ACC112 (cell line): ENCODE measurements at regions not wholly inside any gene's neighbourhood (a gene's known extent, or its start where the extent isn't known, plus 50 kb on each side); places are given as distances from the start of the nearest gene placed in this dataset.

Source experiments
- H2AFZ ChIP-seq: fragments of 200-600 bp; sonication (generic); one replicate; pipeline ENCODE4 v1.6.0; 2017; ENCODE audit warnings: antibody characterized with exemption, low read length; ENCODE audit not compliant: unreplicated experiment
- H3K27ac ChIP-seq: fragments of 200-600 bp; sonication (generic); 2 replicates; pipeline ENCODE4 v1.5.1; 2014; ENCODE audit warnings: low read depth, mild to moderate bottlenecking, antibody characterized with exemption, low read length, moderate library complexity
- H3K27me3 ChIP-seq: fragments of 200-600 bp; sonication (generic); 2 replicates; pipeline ENCODE4 v1.6.1; 2014; ENCODE audit warnings: mild to moderate bottlenecking, antibody characterized with exemption, low read length, moderate library complexity, mixed read lengths; ENCODE audit not compliant: insufficient read depth
- H3K36me3 ChIP-seq: fragments of 200-600 bp; sonication (generic); 2 replicates; pipeline ENCODE4 v1.6.1; 2016; ENCODE audit warnings: mild to moderate bottlenecking, antibody characterized with exemption, low read length, moderate library complexity, mixed read lengths; ENCODE audit not compliant: insufficient read depth
- H3K4me1 ChIP-seq: fragments of 200-600 bp; sonication (generic); one replicate; pipeline ENCODE4 v1.6.1; 2016; ENCODE audit warnings: low read length, mixed read lengths; ENCODE audit not compliant: insufficient read depth, unreplicated experiment, control insufficient read depth
- H3K4me3 ChIP-seq: fragments of 200-600 bp; sonication (generic); 2 replicates; pipeline ENCODE4 v1.5.1; 2014; ENCODE audit warnings: mild to moderate bottlenecking, low read depth, low read length
- H3K79me2 ChIP-seq: fragments of 200-600 bp; sonication (generic); one replicate; pipeline ENCODE4 v1.6.0; 2016; ENCODE audit warnings: low read length; ENCODE audit not compliant: control insufficient read depth, unreplicated experiment, insufficient read depth

DNA sequence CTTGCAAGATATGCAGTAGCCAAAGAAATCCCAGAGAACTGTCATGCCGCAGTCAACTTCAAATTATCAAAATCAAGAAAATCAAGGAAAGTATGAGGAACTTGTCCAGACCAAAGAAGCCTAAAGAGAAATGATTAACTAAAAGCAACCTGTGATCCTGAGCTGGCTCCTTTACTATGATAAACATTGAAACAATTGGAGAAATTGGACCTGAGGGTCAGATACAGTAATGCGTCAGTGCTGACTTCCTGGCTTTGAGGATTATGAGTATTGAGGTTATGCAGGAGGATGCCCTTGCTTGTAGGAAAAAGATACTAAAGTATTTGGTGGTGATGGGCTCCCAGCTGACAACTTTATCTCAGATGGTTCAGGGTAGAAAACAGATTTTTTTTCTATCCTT, 324.7 kb upstream of the AKR1E2 start:
- Histone ChIP-seq H2AFZ (no peak overlapping the region), H3K27me3 (no peaks in the 10 kb centered on the region), H3K4me3 (no peak overlapping the region)

DNA sequence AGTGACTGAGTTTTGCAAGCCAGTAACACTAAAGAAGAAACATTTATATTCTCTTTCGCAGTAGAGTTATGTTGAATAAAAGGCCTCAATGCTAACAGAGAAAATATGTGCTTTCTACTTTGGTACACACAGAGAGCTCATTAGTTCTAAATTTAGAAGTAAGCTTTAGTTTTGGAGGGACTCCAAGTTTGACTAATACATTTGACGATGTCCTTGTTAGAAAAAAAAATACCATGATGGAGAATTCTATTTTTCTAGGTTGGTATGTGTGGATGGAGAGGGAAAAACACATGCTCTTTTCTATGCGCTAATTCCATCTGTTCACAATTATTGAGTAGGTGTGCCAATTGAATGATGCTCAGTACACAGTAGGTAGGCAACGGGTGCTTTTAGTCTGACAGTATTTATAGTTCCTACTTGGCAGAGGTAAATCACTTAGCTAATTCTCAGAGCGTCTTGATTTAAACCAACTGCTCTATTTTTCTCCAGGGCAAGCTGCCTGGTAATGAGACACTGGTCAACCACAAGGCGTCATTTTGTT, 327.2 kb upstream of the AKR1E2 start:
- H3K4me3 ChIP-seq: no peak overlapping the region; the same call in 1 of the 2 replicates
- no peaks in the 10 kb centered on the region for H3K27me3 ChIP-seq
- H3K36me3 ChIP-seq: no peaks in the 10 kb centered on the region
- peak overlapping the region; percentile 66 for H2AFZ ChIP-seq
- H3K4me1 ChIP-seq: peaks cover 13% of the 10 kb centered on the region
- peak overlapping the region; percentile 70 for H3K27ac ChIP-seq
- H3K79me2 ChIP-seq: no peaks in the 10 kb centered on the region

More for the DNA sequence above, 324.7 kb upstream of the AKR1E2 start:
- Histone ChIP-seq H3K4me1 (peaks cover 17% of the 10 kb centered on the region), H3K79me2 (no peaks in the 10 kb centered on the region), H3K36me3 (no peaks in the 10 kb centered on the region), H3K27ac (no peak overlapping the region)

GRCh38 chr10:4494551-4494950, 331.5 kb upstream of the AKR1E2 start:
- H3K36me3 ChIP-seq: no peaks in the 10 kb centered on the region
- H2AFZ ChIP-seq: no peak overlapping the region
- peaks cover 13% of the 10 kb centered on the region for H3K4me1 ChIP-seq
- H3K27me3 ChIP-seq: no peaks in the 10 kb centered on the region
- no peak overlapping the region for H3K27ac ChIP-seq
- no peaks in the 10 kb centered on the region for H3K79me2 ChIP-seq
- no peak overlapping the region for H3K4me3 ChIP-seq

DNA sequence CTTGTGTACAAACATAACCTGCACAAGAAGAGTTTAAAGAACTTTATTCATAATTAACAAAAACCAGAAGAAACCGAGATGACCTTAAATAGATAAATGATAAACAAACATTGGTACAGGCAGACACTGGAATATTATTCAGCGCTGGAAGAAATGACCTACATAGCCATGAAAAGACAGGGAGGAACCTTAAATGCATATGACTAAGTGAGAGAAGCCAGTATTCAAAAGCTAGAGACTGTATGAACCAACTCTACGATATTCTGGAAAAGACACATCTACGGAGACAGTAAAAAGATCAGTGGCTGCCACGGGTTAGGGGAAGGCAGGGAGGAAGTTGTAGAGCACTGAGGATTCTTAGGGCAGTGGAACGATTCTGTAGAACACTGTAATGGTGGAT, 333.8 kb upstream of the AKR1E2 start:
- no peaks in the 10 kb centered on the region for H3K79me2 ChIP-seq
- no peak overlapping the region for H3K27ac ChIP-seq
- no peak overlapping the region for H3K4me3 ChIP-seq
- H2AFZ ChIP-seq: no peak overlapping the region
- no peaks in the 10 kb centered on the region for H3K36me3 ChIP-seq
- H3K4me1 ChIP-seq: no peaks in the 10 kb centered on the region
- no peaks in the 10 kb centered on the region for H3K27me3 ChIP-seq

- no peak overlapping the region for H3K4me3 ChIP-seq
- no peaks in the 10 kb centered on the region for H3K36me3 ChIP-seq
- H3K27ac ChIP-seq: no peak overlapping the region
- no peaks in the 10 kb centered on the region for H3K79me2 ChIP-seq
- H2AFZ ChIP-seq: no peak overlapping the region
- no peaks in the 10 kb centered on the region for H3K4me1 ChIP-seq
- no peaks in the 10 kb centered on the region for H3K27me3 ChIP-seq
These were observed 337.1 kb upstream of the AKR1E2 start for GRCh38 chr10:4488904-4489303.

- Histone ChIP-seq H3K4me1 (no peaks in the 10 kb centered on the region), H3K4me3 (no peak overlapping the region), H2AFZ (no peak overlapping the region), H3K27ac (no peak overlapping the region), H3K79me2 (no peaks in the 10 kb centered on the region), H3K27me3 (no peaks in the 10 kb centered on the region), H3K36me3 (no peaks in the 10 kb centered on the region)
These were observed 340.4 kb upstream of the AKR1E2 start for GRCh38 chr10:4485636-4486035.

DNA sequence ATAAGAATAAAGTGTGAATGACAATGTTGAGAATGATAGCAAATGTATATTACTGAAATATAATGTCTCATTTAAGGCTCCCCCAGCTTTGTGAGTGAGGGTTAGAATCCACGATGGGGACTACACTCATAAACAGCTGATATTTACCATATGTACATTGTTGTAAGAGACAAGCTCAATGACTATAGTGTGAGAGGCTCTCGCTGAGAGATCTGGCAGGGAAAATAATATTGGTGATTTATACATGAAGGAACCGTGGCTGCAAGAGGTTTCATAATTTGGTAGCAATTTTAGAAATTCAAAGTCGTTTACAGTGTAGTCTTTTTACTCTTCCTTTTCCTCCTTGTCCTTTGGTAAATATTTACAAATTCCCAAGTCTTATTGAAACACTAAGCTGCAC, 342.2 kb upstream of the AKR1E2 start:
- H3K27me3 ChIP-seq: no peaks in the 10 kb centered on the region
- H2AFZ ChIP-seq: no peak overlapping the region
- no peak overlapping the region for H3K27ac ChIP-seq
- H3K4me3 ChIP-seq: no peak overlapping the region
- no peaks in the 10 kb centered on the region for H3K79me2 ChIP-seq
- H3K4me1 ChIP-seq: no peaks in the 10 kb centered on the region
- H3K36me3 ChIP-seq: no peaks in the 10 kb centered on the region

GRCh38 chr10:4482659-4483058, 343.3 kb upstream of the AKR1E2 start:
- H3K4me1 ChIP-seq: no peaks in the 10 kb centered on the region
- H3K27me3 ChIP-seq: no peaks in the 10 kb centered on the region
- no peaks in the 10 kb centered on the region for H3K79me2 ChIP-seq
- no peak overlapping the region for H3K27ac ChIP-seq
- no peak overlapping the region for H2AFZ ChIP-seq
- no peaks in the 10 kb centered on the region for H3K36me3 ChIP-seq
- H3K4me3 ChIP-seq: no peak overlapping the region

DNA sequence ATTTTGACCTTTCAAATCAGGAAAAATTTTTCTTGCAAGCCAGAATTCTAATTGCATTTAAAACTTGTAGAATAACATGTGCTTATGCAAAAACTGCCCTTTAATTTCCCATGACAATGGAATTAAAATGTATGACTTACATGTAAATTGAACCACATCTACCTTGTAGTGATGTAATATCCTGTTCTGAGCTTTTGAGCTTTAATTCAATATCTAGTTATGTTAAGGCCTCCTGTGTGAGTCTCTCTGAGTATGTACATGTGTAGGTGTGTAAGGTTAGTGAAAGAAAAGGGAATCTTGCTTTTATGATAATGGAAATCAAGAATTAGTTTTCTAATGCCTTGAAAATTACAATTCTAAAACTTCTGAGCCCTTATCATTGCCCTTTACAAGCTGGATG, 344.8 kb upstream of the AKR1E2 start:
- no peaks in the 10 kb centered on the region for H3K79me2 ChIP-seq
- H3K4me3 ChIP-seq: no peak overlapping the region
- H3K36me3 ChIP-seq: no peaks in the 10 kb centered on the region
- no peak overlapping the region for H3K27ac ChIP-seq
- no peak overlapping the region for H2AFZ ChIP-seq
- no peaks in the 10 kb centered on the region for H3K4me1 ChIP-seq
- no peaks in the 10 kb centered on the region for H3K27me3 ChIP-seq

DNA sequence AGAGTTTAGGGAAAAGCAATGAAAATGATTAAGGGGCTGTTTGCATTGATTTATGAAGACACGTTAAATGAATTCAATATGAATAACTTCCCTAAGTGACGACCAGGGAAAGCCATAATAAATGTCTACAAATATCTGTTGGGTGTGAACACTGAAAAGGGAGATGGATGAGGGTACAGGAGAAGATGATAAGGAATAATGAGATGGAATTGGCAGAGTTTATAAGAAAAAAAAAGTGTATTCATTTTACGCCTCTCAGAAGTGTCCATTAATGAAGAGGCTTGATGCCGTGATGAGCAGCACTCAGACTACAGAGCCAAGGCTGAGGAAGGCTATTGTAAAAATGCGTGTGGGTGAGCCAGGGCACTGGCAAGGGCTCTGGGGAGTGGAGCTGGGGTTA, 346.7 kb upstream of the AKR1E2 start:
- no peaks in the 10 kb centered on the region for H3K4me1 ChIP-seq
- no peaks in the 10 kb centered on the region for H3K79me2 ChIP-seq
- H3K27me3 ChIP-seq: no peaks in the 10 kb centered on the region
- H3K36me3 ChIP-seq: no peaks in the 10 kb centered on the region
- H2AFZ ChIP-seq: no peak overlapping the region
- no peak overlapping the region for H3K4me3 ChIP-seq
- no peak overlapping the region for H3K27ac ChIP-seq

DNA sequence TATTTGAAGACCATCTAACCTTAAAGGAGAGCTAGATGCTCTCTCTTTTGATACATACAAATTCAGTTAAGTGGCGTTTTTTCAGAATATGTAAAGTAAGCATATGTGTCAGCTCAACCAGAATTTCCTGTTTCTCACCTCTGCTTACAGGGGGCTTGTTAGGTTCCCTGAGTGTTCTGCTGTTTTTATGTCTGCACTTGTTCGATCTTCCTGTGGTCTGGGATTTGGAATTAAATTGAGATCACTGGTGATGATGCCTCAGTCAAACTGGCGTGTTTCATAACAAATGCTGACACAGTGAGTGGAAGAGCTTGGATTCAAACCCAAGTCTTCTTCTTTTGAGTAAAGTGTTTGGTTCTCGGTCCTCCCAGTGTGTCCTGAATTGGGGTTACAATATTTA, 348.3 kb upstream of the AKR1E2 start:
- H2AFZ ChIP-seq: no peak overlapping the region
- H3K4me1 ChIP-seq: no peaks in the 10 kb centered on the region
- H3K27me3 ChIP-seq: no peaks in the 10 kb centered on the region
- no peaks in the 10 kb centered on the region for H3K79me2 ChIP-seq
- no peak overlapping the region for H3K27ac ChIP-seq
- H3K36me3 ChIP-seq: no peaks in the 10 kb centered on the region
- H3K4me3 ChIP-seq: no peak overlapping the region
